Kidney epithelial cell (primary cell): ENCODE measurements at regions not wholly inside any gene's neighbourhood (a gene's known extent, or its start where the extent isn't known, plus 50 kb on each side); places are given as distances from the start of the nearest gene placed in this dataset.
A peak's percentile ranks its signal among the peaks of the same experiment; 100 is the strongest.
"Not testable (repeated sequence)": the region's sequence is repeated elsewhere in the genome, so short reads cannot be mapped to it uniquely, and the experiment has no call there.

Source experiments
- DNase-seq: peaks from one replicate; pipeline ENCODE4 v3.0.0-alpha.2; 2010; ENCODE audit warnings: low read depth
- H3K27me3 ChIP-seq: 2 replicates; pipeline ENCODE4 v1.6.0; 2011; ENCODE audit warnings: low read length; ENCODE audit not compliant: control insufficient read depth, insufficient read depth
- H3K36me3 ChIP-seq: 2 replicates; pipeline ENCODE4 v1.5.1; 2011; ENCODE audit warnings: low read length; ENCODE audit not compliant: control insufficient read depth, insufficient read depth
- H3K4me3 ChIP-seq: 2 replicates; pipeline ENCODE4 v1.5.1; 2011; ENCODE audit warnings: low read depth, mild to moderate bottlenecking, control low read depth, low read length
- TF ChIP-seq, protein P1 (sequence below): IDR thresholded peaks from 2 replicates; pipeline ENCODE4 v1.5.1; 2011; ENCODE audit warnings: mild to moderate bottlenecking, moderate library complexity, low read length, control low read depth, inconsistent platforms; ENCODE audit not compliant: insufficient read depth, poor library complexity, severe bottlenecking

DNA sequence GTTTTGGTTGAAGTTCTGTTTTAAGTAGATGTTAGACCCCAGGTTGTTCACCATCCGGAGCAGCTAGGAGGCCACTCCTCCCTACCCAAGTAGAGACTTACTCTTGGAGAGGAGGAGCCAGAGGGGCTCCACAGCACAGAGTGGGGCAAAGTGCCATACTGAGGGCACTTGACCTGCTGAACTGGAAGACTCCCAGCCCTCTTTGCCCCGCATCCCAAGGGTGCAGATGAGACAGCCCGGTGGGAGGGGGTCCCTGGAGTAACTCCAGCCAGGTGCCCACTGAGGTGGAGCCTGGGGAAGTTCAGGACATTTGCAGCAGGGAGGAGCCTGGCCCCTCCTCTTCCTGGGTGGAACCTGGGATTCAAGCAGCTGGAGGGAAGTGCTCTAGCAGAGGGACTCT is 102.1 kb upstream of the GPR6 start:
- no peak overlapping the region for H3K4me3 ChIP-seq

DNA sequence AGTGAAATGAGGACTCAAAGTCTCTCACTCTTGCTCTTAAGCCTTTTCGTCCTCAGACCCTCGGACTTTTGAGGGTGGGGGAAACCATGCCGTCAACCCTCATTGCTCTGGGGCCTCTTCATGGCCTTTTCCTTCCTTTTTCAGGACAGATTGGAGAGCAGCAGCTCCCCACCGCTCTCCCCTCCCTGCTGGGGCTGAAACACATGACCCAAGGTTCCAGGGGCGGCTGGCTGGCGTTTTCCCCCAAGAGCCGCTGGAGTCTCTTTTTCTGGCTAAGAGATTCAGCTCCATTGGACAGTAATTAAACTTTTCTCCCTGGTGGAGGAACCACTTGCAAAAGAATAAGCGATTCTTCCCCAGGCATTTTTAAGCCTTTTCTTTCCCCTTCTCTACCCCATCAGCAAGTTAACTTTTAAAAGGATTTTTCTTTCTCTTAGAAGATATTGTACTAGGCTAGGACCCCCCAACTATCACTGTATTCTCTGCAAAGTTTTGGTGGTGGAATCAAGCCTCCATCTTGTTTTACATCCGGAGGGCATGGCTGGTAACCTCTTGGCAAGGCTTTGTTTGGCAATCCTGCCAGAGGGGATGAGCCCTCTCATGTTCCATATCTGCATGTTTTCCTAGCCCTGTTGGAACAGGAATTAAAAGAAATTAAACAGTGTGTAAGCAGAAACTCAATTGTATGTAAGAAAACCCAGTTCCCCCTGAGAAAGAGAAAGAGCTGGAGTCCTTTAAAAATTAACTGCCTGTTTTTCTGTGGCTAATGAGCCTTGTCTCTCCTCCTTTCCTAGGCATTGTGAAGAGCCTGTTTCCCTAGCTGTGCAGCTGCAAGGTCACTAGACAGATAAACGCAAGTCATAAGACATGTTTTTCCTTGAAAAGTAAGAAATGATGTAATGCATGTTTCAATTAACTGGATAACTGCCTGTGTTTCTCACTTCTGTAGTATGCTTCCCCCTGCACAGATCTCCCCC is 100.8 kb upstream of the GPR6 start:
- TF ChIP-seq, protein P1, sequence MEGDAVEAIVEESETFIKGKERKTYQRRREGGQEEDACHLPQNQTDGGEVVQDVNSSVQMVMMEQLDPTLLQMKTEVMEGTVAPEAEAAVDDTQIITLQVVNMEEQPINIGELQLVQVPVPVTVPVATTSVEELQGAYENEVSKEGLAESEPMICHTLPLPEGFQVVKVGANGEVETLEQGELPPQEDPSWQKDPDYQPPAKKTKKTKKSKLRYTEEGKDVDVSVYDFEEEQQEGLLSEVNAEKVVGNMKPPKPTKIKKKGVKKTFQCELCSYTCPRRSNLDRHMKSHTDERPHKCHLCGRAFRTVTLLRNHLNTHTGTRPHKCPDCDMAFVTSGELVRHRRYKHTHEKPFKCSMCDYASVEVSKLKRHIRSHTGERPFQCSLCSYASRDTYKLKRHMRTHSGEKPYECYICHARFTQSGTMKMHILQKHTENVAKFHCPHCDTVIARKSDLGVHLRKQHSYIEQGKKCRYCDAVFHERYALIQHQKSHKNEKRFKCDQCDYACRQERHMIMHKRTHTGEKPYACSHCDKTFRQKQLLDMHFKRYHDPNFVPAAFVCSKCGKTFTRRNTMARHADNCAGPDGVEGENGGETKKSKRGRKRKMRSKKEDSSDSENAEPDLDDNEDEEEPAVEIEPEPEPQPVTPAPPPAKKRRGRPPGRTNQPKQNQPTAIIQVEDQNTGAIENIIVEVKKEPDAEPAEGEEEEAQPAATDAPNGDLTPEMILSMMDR: no peak
- peak; percentile 85 for DNase-seq

More for the DNA sequence above, 102.1 kb upstream of the GPR6 start:
- H3K36me3 ChIP-seq: no peaks in the 10 kb centered on the region
- no peak for DNase-seq
- TF ChIP-seq, protein P1: no peak
- no peaks in the 10 kb centered on the region for H3K27me3 ChIP-seq

DNA sequence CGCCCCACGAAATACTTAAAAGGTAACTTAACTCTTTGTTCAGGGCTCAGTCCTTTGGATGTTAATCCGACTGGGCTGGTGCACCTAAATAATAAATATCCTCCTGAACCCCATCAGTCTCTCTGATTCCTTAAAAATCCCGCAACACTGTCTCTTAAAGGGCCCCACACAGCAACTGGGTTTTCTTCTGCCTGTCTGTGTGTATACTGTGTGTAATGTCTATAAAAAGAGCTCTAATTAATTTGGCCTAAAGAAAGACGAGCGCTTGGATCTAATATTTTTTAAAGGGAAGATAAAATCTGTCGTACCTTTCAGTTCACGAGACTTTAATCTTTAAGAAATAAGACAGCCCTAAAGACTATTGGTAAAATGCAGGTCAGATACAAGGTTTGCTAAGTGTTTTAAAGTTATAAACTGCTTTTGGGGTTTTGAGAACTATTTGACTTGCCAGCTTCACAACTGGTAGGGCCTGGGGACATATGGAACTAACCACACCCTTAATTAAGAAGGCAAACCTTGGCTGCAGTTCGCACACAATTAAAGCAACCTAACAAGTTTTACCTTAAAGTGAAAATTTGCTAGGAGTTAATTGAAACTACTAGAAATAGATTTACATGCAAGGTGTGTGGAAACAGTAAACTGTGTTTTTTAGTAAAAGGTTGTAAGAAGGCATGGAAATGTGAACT is 100.0 kb upstream of the GPR6 start:
- not testable (repeated sequence) for H3K36me3 ChIP-seq, H3K27me3 ChIP-seq, H3K4me3 ChIP-seq, DNase-seq

More for the DNA sequence above, 100.8 kb upstream of the GPR6 start:
- no peaks in the 10 kb centered on the region for H3K27me3 ChIP-seq
- H3K36me3 ChIP-seq: no peaks in the 10 kb centered on the region
- no peak overlapping the region for H3K4me3 ChIP-seq

DNA sequence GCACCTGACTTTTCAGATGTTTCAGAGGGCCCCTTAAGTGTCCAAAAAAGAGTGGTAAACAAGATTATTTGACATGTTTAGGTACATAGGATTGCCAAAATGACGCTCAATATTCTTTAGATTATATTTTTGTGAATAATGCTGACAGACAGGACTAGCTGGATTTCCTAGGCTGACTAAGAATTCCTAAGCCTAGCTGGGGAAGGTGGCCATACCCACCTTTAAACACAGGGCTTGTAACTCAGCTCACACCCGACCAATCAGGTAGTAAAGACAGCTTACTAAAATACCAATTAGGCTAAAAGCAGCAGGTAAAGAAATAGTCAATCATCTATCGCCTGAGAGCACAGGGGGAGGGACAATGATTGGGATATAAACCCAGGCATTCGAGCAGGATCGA is 99.0 kb upstream of the GPR6 start:
- not testable (repeated sequence) for DNase-seq, H3K4me3 ChIP-seq, H3K27me3 ChIP-seq, H3K36me3 ChIP-seq

DNA sequence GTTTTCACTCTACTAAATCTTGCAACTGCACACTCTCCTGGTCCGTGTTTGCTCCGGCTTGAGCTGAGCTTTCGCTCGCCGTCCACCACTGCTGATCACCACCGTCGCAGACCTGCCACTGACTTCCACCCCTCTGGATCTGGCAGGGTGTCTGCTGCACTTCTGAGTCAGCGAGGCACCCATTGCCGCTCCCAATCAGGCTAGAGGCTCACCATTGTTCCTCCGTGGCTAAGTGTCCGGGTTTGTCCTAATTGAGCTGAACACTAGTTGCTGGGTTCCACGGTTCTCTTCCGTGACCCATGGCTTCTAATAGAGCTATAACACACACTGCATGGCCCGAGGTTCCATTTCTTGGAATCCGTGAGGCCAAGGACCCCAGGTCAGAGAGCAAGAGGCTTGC is 98.6 kb upstream of the GPR6 start:
- H3K27me3 ChIP-seq: no peaks in the 10 kb centered on the region
- DNase-seq: no peak
- H3K36me3 ChIP-seq: no peaks in the 10 kb centered on the region
- no peak overlapping the region for H3K4me3 ChIP-seq
- TF ChIP-seq, protein P1: no peak

DNA sequence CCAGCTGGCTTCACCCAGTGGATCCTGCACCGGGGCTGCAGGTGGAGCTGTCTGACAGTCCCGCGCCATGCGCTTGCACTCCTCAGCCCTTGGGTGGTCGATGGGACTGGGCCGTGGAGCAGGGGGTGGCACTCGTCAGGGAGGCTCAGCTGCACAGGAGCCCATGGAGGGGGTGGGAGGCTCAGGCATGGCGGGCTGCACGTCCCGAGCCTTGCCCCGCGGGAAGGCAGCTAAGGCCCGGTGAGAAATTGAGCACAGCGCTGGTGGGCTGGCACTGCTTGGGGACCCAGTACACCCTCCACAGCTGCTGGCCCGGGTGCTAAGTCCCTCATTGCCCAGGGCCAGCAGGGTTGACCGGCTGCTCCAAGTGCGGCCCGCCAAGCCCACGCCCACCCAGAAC is 97.0 kb upstream of the GPR6 start:
- H3K27me3 ChIP-seq, H3K36me3 ChIP-seq, H3K4me3 ChIP-seq, DNase-seq: not testable (repeated sequence)

DNA sequence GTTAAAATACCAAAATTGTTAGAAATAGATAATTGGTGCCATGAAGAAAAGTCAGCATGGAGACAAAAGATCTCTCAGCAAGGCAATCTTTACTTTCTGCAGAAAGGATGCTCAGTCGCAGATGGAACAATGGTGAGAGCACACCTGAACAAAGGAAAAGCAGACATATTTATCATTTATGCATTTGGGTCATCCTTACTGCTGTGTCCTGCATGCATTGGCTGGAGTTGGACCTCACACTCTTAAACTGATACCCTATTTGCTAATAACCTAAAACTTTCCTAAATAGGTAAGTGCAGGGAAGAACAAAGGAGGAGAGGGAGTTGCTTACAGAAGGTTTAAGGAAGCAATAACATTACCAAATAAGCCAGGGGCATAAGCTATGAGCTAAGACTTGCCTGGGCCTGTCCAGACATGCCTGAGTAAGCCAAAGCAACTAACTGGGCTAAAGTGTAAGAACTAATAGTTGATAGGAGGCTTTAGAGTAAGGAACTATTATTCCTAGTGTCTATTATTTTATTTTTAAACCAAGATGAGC is 96.1 kb upstream of the GPR6 start:
- H3K4me3 ChIP-seq, DNase-seq, H3K27me3 ChIP-seq, H3K36me3 ChIP-seq: not testable (repeated sequence)

DNA sequence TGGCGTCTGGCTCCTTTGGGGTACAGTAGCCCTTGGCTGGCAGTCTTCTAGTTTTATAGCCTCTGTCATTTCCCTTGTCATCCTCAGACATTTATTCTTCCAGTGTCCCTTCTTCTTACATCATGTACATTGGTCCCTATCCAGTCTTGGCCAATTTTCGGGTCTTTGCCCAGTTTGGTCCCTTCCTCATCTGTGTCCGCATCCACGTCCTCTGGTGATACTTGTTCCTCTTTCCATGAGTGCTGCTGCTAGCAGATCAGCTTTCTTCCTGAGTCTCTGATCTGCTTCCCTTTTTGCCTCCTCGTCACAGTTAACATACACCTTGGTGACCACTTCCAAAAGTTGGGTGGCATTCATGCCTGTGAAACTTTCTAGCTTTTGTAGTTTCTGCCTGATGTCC is 86.2 kb upstream of the GPR6 start:
- no peak overlapping the region for H3K4me3 ChIP-seq
- DNase-seq: no peak
- no peaks in the 10 kb centered on the region for H3K36me3 ChIP-seq
- no peaks in the 10 kb centered on the region for H3K27me3 ChIP-seq
- TF ChIP-seq, protein P1: no peak
